ENCODE measurements at regions not wholly inside any gene's neighbourhood (a gene's known extent, or its start where the extent isn't known, plus 50 kb on each side); places are given as distances from the start of the nearest gene placed in this dataset.

- no peak for DNase-seq (ENCODE audit: low read depth)
- no peak for TF ChIP-seq CTCF (conservative IDR thresholded peaks at IDR 0.05; ENCODE audit: low read depth, low read length)
- no peak overlapping the region for H3K4me3 ChIP-seq (ENCODE audit: low read depth, low read length)
Measured at GRCh38 chr18:69175681-69176080, 225.0 kb upstream of the DOK6 start.

- TF ChIP-seq CTCF (conservative IDR thresholded peaks at IDR 0.05; ENCODE audit: low read depth, low read length), result no peak
- H3K4me3 ChIP-seq (ENCODE audit: low read depth, low read length), result no peak overlapping the region
- no peak for DNase-seq (ENCODE audit: low read depth)
Measured at GRCh38 chr18:69176741-69177140, 223.9 kb upstream of the DOK6 start.

GRCh38 chr18:69177702-69178101 is 223.0 kb upstream of the DOK6 start:
- no peak for DNase-seq (ENCODE audit: low read depth)
- TF ChIP-seq CTCF (conservative IDR thresholded peaks at IDR 0.05; ENCODE audit: low read depth, low read length), result no peak
- no peak overlapping the region for H3K4me3 ChIP-seq (ENCODE audit: low read depth, low read length)

- H3K4me3 ChIP-seq (ENCODE audit: low read depth, low read length), result no peak overlapping the region
- TF ChIP-seq CTCF (conservative IDR thresholded peaks at IDR 0.05; ENCODE audit: low read depth, low read length), result no peak
- DNase-seq (ENCODE audit: low read depth), result no peak
Measured at GRCh38 chr18:69186162-69186561, 214.5 kb upstream of the DOK6 start.

GRCh38 chr18:69196336-69196735 is 204.4 kb upstream of the DOK6 start:
- no peak for TF ChIP-seq CTCF (conservative IDR thresholded peaks at IDR 0.05; ENCODE audit: low read depth, low read length)
- H3K4me3 ChIP-seq (ENCODE audit: low read depth, low read length), result no peak overlapping the region
- no peak for DNase-seq (ENCODE audit: low read depth)

- DNase-seq (ENCODE audit: low read depth), result no peak
- no peak for TF ChIP-seq CTCF (conservative IDR thresholded peaks at IDR 0.05; ENCODE audit: low read depth, low read length)
- no peak overlapping the region for H3K4me3 ChIP-seq (ENCODE audit: low read depth, low read length)
Measured at GRCh38 chr18:69205925-69206324, 194.8 kb upstream of the DOK6 start.

GRCh38 chr18:69208545-69208944 is 192.1 kb upstream of the DOK6 start:
- H3K4me3 ChIP-seq (ENCODE audit: low read depth, low read length), result no peak overlapping the region
- TF ChIP-seq CTCF (conservative IDR thresholded peaks at IDR 0.05; ENCODE audit: low read depth, low read length), result no peak
- no peak for DNase-seq (ENCODE audit: low read depth)
